T-helper 17 cell (primary cell): ENCODE measurements at regions not wholly inside any gene's neighbourhood (a gene's known extent, or its start where the extent isn't known, plus 50 kb on each side); places are given as distances from the start of the nearest gene placed in this dataset.
"Not testable (repeated sequence)": the region's sequence is repeated elsewhere in the genome, so short reads cannot be mapped to it uniquely, and the experiment has no call there.

ENCODE experiments used
- ATAC-seq: fragments of 150-1000 bp; cut with Tn5 transposase; 2 replicates; pipeline ENCODE4 v1.10.0; 2021; ENCODE audit warnings: mild to moderate bottlenecking, moderate library complexity
- DNase-seq, 3 donors: peaks; one replicate each; pipeline versions ENCODE4 v3.0.0 to v3.0.0-alpha.2; 2020 to 2021
- H3K9me3 ChIP-seq: one replicate; pipeline ENCODE4 v1.7.0; 2013; ENCODE audit warnings: low read length, mild to moderate bottlenecking; ENCODE audit not compliant: control insufficient read depth, poor library complexity, severe bottlenecking
- H3K27ac Mint-ChIP-seq: one replicate; pipeline ENCODE4 v1.8.0; 2022; ENCODE audit warnings: mild to moderate bottlenecking, moderate library complexity, mixed read lengths
- H3K27me3 Mint-ChIP-seq: one replicate; pipeline ENCODE4 v1.8.0; 2022; ENCODE audit warnings: mixed read lengths
- H3K36me3 Mint-ChIP-seq: one replicate; pipeline ENCODE4 v1.8.0; 2022; ENCODE audit warnings: low read depth, mixed read lengths
- H3K4me1 Mint-ChIP-seq: one replicate; pipeline ENCODE4 v1.8.0; 2022; ENCODE audit warnings: mild to moderate bottlenecking, mixed read lengths
- H3K4me3 Mint-ChIP-seq: one replicate; pipeline ENCODE4 v1.8.0; 2022; ENCODE audit warnings: mild to moderate bottlenecking, moderate library complexity, mixed read lengths

DNA sequence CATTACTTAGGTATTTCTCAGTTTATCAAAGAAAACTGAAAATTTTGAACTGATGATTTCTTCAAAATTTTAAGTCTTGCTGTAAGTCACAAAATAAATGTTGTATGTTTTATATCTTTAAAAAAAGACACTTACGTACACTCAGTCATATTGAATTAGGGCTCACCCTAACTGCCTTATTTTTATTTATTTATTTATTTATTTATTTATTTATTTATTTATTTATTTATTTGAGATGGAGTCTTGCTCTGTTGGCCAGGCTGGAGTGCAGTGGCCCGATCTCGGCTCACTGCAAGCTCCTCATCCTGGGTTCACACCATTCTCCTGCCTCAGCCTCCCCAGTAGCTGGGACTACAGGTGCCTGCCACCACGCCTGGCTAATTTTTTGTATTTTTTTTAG, 881.9 kb downstream of the TTLL7 start:
- not testable (repeated sequence) for H3K27me3 Mint-ChIP-seq, ATAC-seq, H3K4me3 Mint-ChIP-seq, DNase-seq, H3K27ac Mint-ChIP-seq, H3K9me3 ChIP-seq, H3K36me3 Mint-ChIP-seq, H3K4me1 Mint-ChIP-seq

GRCh38 chr1:83115785-83116184, 883.1 kb downstream of the TTLL7 start:
- peaks cover 2% of the 10 kb centered on the region for H3K4me1 Mint-ChIP-seq
- no peak overlapping the region for H3K4me3 Mint-ChIP-seq
- no peaks in the 10 kb centered on the region for H3K36me3 Mint-ChIP-seq
- ATAC-seq: no peak
- H3K27ac Mint-ChIP-seq: no peak overlapping the region
- no peaks in the 10 kb centered on the region for H3K27me3 Mint-ChIP-seq
- no peak for DNase-seq
- no peaks in the 10 kb centered on the region for H3K9me3 ChIP-seq

GRCh38 chr1:83114136-83114834, 884.6 kb downstream of the TTLL7 start:
- no peak for ATAC-seq
- DNase-seq: no peak
- H3K27ac Mint-ChIP-seq: no peak overlapping the region
- H3K4me1 Mint-ChIP-seq: peaks cover 2% of the 10 kb centered on the region
- no peaks in the 10 kb centered on the region for H3K36me3 Mint-ChIP-seq
- no peaks in the 10 kb centered on the region for H3K9me3 ChIP-seq
- H3K27me3 Mint-ChIP-seq: no peaks in the 10 kb centered on the region
- no peak overlapping the region for H3K4me3 Mint-ChIP-seq

DNA sequence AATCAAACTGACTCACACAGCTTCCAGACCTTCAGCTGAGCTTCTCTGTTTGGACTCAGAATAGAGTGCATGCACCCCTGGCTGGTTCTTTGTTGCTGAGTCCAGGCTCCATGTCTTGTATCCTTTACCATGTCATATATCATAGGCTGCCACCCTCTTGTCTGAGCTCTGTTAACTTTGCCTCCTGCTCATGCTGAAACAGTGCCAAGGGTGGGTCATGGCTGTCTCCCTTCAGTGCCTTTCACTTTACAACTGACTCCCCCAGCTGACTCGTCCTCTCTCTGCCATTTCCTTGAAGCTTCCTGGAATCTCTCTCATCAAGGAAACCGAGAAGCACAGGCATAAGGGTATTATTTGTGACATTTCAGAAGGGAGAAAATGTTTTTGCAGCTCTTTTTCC, 885.3 kb downstream of the TTLL7 start:
- Mint-ChIP-seq H3K4me1 (peaks cover 2% of the 10 kb centered on the region), H3K27ac (no peak overlapping the region), H3K27me3 (no peaks in the 10 kb centered on the region), H3K36me3 (no peaks in the 10 kb centered on the region), H3K4me3 (no peak overlapping the region)
- H3K9me3 ChIP-seq: no peaks in the 10 kb centered on the region
- ATAC-seq (no peak), DNase-seq (no peak)

DNA sequence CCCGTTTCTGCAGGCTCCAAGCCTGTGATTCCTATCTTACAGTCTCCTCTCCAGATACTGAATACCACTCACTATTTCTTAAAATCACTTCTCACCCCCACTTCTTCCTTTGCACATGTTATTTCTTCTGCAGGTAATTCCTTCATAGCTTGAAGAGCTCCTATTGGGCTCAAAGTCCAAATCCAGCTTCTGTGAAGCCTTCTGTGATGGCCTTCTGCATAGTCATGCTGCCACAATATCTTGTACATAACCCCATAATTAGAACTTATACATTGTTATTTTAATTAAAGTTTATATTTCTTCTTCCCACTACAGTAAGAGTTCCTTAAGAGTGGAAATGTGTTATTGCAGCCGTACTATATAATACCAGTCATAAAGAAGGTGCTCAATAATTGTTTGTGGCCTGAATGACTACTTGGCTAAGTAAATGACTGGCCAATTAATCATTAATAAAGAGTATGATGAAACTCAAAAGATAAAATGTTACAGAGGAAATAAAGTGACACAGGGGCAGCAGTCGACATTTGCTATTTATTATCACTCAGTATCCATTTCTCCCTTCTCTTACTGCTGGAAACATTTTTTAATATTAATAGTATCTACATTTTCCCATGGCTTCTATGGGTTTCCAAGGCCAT, 886.6 kb downstream of the TTLL7 start:
- no peak for DNase-seq
- H3K36me3 Mint-ChIP-seq: no peaks in the 10 kb centered on the region
- H3K4me3 Mint-ChIP-seq: no peak overlapping the region

DNA sequence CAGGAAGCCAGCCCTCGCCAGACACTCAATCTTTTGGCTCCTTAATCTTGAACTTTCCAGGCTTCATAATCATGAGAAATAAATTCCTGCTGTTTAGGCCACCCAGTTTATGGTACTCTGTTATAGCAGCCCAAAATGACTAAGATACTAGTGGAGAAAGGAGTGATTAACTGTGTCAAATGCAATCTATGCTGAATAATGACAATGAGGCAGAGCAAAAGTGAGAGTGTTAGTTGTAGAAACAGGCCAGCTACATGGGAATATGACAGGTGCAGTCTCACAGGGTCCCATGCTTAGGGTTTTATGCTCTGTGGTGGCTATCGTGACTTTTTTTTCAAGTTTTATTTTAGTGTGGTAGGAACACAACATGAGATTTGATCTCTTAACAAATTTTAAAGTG, 888.8 kb downstream of the TTLL7 start:
- Mint-ChIP-seq H3K27ac (no peak overlapping the region), H3K36me3 (no peaks in the 10 kb centered on the region), H3K27me3 (no peaks in the 10 kb centered on the region), H3K4me3 (no peak overlapping the region), H3K4me1 (peaks cover 2% of the 10 kb centered on the region)
- ATAC-seq: no peak
- DNase-seq: no peak
- H3K9me3 ChIP-seq: no peaks in the 10 kb centered on the region

More for the DNA sequence above, 886.6 kb downstream of the TTLL7 start:
- Mint-ChIP-seq H3K27ac (no peak overlapping the region), H3K4me1 (peaks cover 2% of the 10 kb centered on the region), H3K27me3 (no peaks in the 10 kb centered on the region)
- no peaks in the 10 kb centered on the region for H3K9me3 ChIP-seq
- no peak for ATAC-seq

- Mint-ChIP-seq H3K36me3 (no peaks in the 10 kb centered on the region), H3K4me3 (no peak overlapping the region), H3K27me3 (no peaks in the 10 kb centered on the region), H3K4me1 (peaks cover 2% of the 10 kb centered on the region), H3K27ac (no peak overlapping the region)
- DNase-seq (no peak), ATAC-seq (no peak)
- no peaks in the 10 kb centered on the region for H3K9me3 ChIP-seq
Measured at GRCh38 chr1:83109692-83110091, 889.2 kb downstream of the TTLL7 start.

DNA sequence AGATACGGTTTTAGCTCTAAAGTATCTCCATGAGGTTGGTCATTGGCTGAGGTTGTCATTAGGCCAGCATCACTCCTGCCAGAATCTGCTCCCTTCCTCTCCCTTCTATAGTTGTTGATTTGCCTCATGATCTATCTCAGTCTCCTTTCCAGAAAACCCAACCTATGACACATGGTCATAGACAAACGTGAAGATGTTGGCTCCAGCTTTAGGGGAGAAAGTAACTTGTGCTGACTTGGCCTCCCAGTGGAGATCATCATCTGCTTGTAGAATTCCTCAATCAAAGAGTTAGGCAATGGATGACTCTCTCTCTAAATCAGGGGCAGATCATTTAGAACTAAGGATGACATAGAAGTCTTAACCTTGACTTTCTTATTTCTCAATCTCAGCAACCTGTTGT, 894.4 kb downstream of the TTLL7 start:
- no peak overlapping the region for H3K27ac Mint-ChIP-seq
- no peak overlapping the region for H3K4me3 Mint-ChIP-seq

DNA sequence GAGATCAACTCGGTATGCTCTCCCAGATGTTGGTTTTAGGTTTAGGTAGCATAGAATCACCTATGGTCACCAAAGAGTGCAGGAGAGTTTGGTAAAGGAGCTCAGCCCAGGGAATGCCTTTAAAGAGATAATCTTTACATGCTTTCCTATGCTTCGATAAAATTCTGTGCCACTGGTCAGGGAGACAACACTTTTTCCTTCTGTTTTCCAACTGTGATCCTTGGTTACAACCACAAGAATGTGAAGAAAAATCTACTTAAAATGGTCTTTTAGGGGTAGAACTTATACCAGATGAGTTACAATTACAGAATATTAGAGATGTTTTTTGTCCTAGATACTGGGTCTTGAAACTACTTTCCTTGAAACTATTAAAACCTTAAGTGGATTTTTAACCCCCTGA, 895.6 kb downstream of the TTLL7 start:
- ATAC-seq: no peak
- H3K9me3 ChIP-seq: no peaks in the 10 kb centered on the region
- peaks cover 2% of the 10 kb centered on the region for H3K36me3 Mint-ChIP-seq
- DNase-seq: no peak
- H3K27me3 Mint-ChIP-seq: no peaks in the 10 kb centered on the region
- H3K4me3 Mint-ChIP-seq: no peak overlapping the region
- no peak overlapping the region for H3K27ac Mint-ChIP-seq
- no peaks in the 10 kb centered on the region for H3K4me1 Mint-ChIP-seq

More for the DNA sequence above, 894.4 kb downstream of the TTLL7 start:
- no peaks in the 10 kb centered on the region for H3K9me3 ChIP-seq
- no peak for ATAC-seq
- H3K36me3 Mint-ChIP-seq: peaks cover 2% of the 10 kb centered on the region
- no peaks in the 10 kb centered on the region for H3K27me3 Mint-ChIP-seq
- no peak for DNase-seq
- H3K4me1 Mint-ChIP-seq: no peaks in the 10 kb centered on the region

DNA sequence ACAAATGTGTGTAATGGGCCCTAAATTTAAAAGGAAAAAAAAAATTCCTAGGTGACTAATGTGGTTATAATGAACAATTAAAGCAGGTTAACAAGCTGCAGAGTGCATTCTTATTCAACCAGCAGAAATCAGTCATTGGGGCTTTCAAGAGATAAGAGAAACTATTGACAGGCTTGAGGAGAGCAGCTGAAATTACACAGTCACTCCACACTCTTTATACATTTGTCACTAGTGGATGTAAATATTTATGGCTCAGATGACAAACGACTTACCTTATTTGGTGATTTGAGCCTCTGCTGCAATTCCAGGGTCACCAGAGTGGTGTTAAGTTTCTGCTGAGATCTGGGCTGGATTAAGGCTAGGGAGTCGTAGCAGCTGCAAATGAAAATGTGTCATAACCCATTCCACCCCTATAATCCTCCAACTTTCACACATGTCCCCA, 896.3 kb downstream of the TTLL7 start:
- peaks cover 2% of the 10 kb centered on the region for H3K36me3 Mint-ChIP-seq
- ATAC-seq: no peak

DNA sequence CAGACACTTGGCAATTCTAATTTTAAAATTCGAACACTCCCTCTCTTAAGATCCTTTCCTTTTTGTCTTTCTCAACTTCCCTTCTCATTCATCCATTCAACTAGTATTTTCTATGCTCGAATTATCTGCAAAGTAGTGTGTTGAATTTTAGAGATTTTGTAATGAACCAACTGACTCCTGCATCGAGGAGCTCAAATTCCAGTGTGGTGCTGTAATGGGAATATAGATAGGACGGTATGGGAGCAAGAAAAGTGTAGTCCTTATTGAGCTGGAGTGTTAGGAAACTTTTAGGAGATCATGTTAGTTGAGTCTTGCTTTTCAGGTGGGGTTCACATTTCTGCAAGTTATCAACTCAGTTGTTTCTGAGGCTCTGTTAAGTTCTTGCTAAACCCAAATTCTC, 897.5 kb downstream of the TTLL7 start:
- H3K36me3 Mint-ChIP-seq: peaks cover 2% of the 10 kb centered on the region
- ATAC-seq (no peak), DNase-seq (no peak)
- no peaks in the 10 kb centered on the region for H3K4me1 Mint-ChIP-seq
- H3K27ac Mint-ChIP-seq: no peak overlapping the region
- H3K4me3 Mint-ChIP-seq: no peak overlapping the region
- no peaks in the 10 kb centered on the region for H3K9me3 ChIP-seq
- H3K27me3 Mint-ChIP-seq: no peaks in the 10 kb centered on the region

More for the DNA sequence above, 896.3 kb downstream of the TTLL7 start:
- no peak for DNase-seq
- Mint-ChIP-seq H3K27me3 (no peaks in the 10 kb centered on the region), H3K4me1 (no peaks in the 10 kb centered on the region), H3K27ac (no peak overlapping the region), H3K4me3 (no peak overlapping the region)
- H3K9me3 ChIP-seq: no peaks in the 10 kb centered on the region

DNA sequence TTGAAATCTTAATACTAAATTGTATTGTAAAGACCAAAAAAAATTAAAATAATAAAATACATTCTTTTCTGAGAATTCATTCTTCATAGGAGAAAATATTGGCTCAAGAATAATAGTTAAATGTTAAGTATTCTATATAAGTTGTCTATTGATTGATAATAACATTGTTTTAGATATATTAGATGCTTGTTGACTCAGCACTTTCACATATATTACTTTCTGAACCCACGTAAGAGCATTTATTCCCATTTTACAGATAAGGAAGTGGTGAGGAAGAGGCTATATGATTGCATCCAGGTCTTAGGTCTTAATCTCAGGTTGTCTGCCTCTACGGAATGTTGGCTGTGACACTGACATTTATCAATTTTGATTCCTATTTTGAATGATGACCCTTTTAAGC, 898.8 kb downstream of the TTLL7 start:
- DNase-seq (no peak), ATAC-seq (no peak)
- H3K9me3 ChIP-seq: no peaks in the 10 kb centered on the region
- H3K36me3 Mint-ChIP-seq: peaks cover 2% of the 10 kb centered on the region
- no peaks in the 10 kb centered on the region for H3K4me1 Mint-ChIP-seq
- no peak overlapping the region for H3K4me3 Mint-ChIP-seq
- H3K27me3 Mint-ChIP-seq: no peaks in the 10 kb centered on the region
- no peak overlapping the region for H3K27ac Mint-ChIP-seq

DNA sequence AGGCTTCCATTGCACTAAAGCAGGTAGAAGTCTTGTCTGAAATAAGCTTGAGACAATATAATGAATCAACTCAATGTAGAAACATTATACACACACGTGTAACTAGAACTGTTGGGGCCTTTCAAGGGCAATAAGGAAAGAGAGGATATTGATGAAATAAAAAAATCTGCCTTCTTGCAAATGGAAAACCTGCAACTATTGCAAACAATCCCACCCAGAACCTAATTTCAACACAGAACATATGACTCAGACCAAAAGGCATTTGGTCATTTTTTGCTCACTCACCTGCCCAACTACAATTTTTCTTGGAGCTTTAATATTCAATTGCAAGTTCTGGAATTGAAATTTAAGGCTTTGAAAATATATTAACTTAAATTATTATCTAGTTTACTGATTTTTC, 900.1 kb downstream of the TTLL7 start:
- Mint-ChIP-seq H3K27ac (no peak overlapping the region), H3K36me3 (peaks cover 2% of the 10 kb centered on the region), H3K27me3 (no peaks in the 10 kb centered on the region), H3K4me1 (no peaks in the 10 kb centered on the region), H3K4me3 (no peak overlapping the region)
- no peaks in the 10 kb centered on the region for H3K9me3 ChIP-seq
- no peak for DNase-seq
- no peak for ATAC-seq

DNA sequence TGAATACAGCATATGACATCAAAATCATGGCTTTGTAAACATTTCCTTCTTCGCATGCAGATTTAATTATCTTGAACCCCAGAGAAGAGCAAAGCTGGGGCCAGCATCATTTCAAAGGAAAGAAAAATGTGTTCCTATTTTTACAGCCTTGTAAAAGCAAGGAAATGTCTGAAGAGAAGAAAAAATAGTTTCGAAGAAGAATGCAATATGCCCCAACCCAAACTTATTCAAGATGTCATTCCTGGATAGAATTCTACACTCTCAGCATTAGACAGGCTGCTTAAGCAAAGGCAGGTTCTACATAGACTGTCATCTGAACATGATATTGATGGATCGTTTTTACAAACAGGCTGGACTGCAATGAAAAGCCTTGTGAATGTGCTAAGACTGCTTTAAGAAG, 900.8 kb downstream of the TTLL7 start:
- H3K9me3 ChIP-seq: no peaks in the 10 kb centered on the region
- Mint-ChIP-seq H3K36me3 (peaks cover 2% of the 10 kb centered on the region), H3K4me1 (no peaks in the 10 kb centered on the region), H3K27ac (no peak overlapping the region), H3K27me3 (no peaks in the 10 kb centered on the region), H3K4me3 (no peak overlapping the region)
- ATAC-seq (no peak), DNase-seq (no peak)
